HG03103 (cell line): ENCODE measurements at regions not wholly inside any gene's neighbourhood (a gene's known extent, or its start where the extent isn't known, plus 50 kb on each side); places are given as distances from the start of the nearest gene placed in this dataset.
A peak's percentile ranks its signal among the peaks of the same experiment; 100 is the strongest.

Source experiments
- ATAC-seq: cut with Tn5 transposase; IDR thresholded peaks from one replicate; pipeline ENCODE4 v1.9.1; 2021; ENCODE audit warnings: low read depth; ENCODE audit not compliant: unreplicated experiment

GRCh38 chr3:107240183-107241091 is 136.8 kb upstream of the CCDC54 start:
- ATAC-seq: peak; percentile 87

- ATAC-seq: peak; percentile 20
Observed at GRCh38 chr3:107241217-107241616, 136.0 kb upstream of the CCDC54 start.

- ATAC-seq: no peak
Observed at GRCh38 chr3:107242579-107242978, 134.7 kb upstream of the CCDC54 start.

GRCh38 chr3:107247116-107247515 is 130.1 kb upstream of the CCDC54 start:
- ATAC-seq: no peak

- ATAC-seq: no peak
Observed at GRCh38 chr3:107249132-107249531, 128.1 kb upstream of the CCDC54 start.

GRCh38 chr3:107250221-107250620 is 127.0 kb upstream of the CCDC54 start:
- ATAC-seq: no peak

- ATAC-seq: no peak
Observed at GRCh38 chr3:107251819-107252218, 125.4 kb upstream of the CCDC54 start.

GRCh38 chr3:107256963-107257362 is 120.3 kb upstream of the CCDC54 start:
- ATAC-seq: no peak

- no peak for ATAC-seq
Observed at GRCh38 chr3:107258300-107258699, 118.9 kb upstream of the CCDC54 start.

- ATAC-seq: no peak
Observed at GRCh38 chr3:107260207-107260606, 117.0 kb upstream of the CCDC54 start.

GRCh38 chr3:107263269-107264021 is 113.8 kb upstream of the CCDC54 start:
- ATAC-seq: no peak

- no peak for ATAC-seq
Observed at GRCh38 chr3:107264888-107265287, 112.4 kb upstream of the CCDC54 start.

- ATAC-seq: no peak
Observed at GRCh38 chr3:107265526-107265925, 111.7 kb upstream of the CCDC54 start.

GRCh38 chr3:107268469-107268868 is 108.8 kb upstream of the CCDC54 start:
- no peak for ATAC-seq

GRCh38 chr3:107269136-107269535 is 108.1 kb upstream of the CCDC54 start:
- ATAC-seq: no peak

- ATAC-seq: peak; percentile 83
Observed at GRCh38 chr3:107271787-107272387, 105.4 kb upstream of the CCDC54 start.

- no peak for ATAC-seq
Observed at GRCh38 chr3:107272471-107272870, 104.8 kb upstream of the CCDC54 start.

- ATAC-seq: no peak
Observed at GRCh38 chr3:107272885-107273284, 104.4 kb upstream of the CCDC54 start.

GRCh38 chr3:107273771-107274170 is 103.5 kb upstream of the CCDC54 start:
- no peak for ATAC-seq

GRCh38 chr3:107275511-107275910 is 101.7 kb upstream of the CCDC54 start:
- ATAC-seq: no peak

GRCh38 chr3:107283948-107284347 is 93.3 kb upstream of the CCDC54 start:
- ATAC-seq: no peak
